ENCODE measurements at regions not wholly inside any gene's neighbourhood (a gene's known extent, or its start where the extent isn't known, plus 50 kb on each side); places are given as distances from the start of the nearest gene placed in this dataset.
"Not testable (repeated sequence)": the region's sequence is repeated elsewhere in the genome, so short reads cannot be mapped to it uniquely, and the experiment has no call there.

- DNase-seq, result peak; percentile 73
Measured at GRCh38 chr12:25615119-25615518, 62.0 kb upstream of the LMNTD1 start.

- DNase-seq, result no peak
Measured at GRCh38 chr12:25616286-25616685, 63.2 kb upstream of the LMNTD1 start.

DNA sequence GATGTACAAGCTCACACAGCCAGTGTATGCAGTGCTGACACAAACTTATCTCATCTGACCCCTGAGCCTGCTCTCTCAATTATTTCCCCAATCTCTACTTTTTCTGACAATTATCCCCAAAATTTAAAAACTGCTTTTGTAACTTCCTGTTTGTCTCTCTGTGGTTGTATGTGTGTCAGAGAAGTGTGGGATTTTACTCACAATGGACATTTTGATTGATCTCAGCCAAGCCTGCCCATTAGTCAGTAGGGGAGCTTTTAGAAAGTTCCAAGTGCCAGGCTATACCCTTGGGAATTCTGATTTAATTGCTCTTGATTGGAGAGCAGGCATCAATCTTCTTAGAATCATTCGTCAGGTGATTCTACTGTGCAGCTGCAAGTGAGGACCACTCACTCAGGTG, 64.9 kb upstream of the LMNTD1 start:
- DNase-seq, result no peak

- DNase-seq, result no peak
Measured at GRCh38 chr12:25623816-25624215, 70.7 kb upstream of the LMNTD1 start.

- DNase-seq, result no peak
Measured at GRCh38 chr12:25625146-25625545, 72.1 kb upstream of the LMNTD1 start.

DNA sequence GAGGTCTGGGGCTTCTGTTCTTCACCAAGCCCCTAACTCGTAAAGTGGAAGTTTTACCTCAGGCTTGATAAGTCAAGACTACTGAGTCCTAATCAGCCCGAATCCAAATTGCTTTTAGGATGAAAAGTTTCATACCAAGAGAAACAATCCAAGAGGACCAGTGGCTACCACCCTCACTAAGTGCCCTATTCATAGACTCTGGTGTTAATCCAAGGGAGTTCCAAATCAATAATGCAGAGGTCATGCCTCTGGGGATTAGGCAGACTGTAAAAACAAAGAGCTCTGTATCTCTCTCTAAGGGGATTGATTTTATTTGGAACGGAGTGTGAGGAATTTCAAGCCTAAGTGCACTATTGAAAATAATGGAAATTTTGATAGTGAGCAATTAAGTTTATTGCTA, 76.3 kb upstream of the LMNTD1 start:
- no peak for DNase-seq

- not testable (repeated sequence) for DNase-seq
Measured at GRCh38 chr12:25630735-25631515, 77.8 kb upstream of the LMNTD1 start.

- DNase-seq, result not testable (repeated sequence)
Measured at GRCh38 chr12:25633149-25633548, 80.1 kb upstream of the LMNTD1 start.

- no peak for DNase-seq
Measured at GRCh38 chr12:25637752-25638151, 84.7 kb upstream of the LMNTD1 start.

GRCh38 chr12:25639406-25639805, 86.3 kb upstream of the LMNTD1 start:
- no peak for DNase-seq

GRCh38 chr12:25644979-25645378, 91.9 kb upstream of the LMNTD1 start:
- DNase-seq, result no peak

DNA sequence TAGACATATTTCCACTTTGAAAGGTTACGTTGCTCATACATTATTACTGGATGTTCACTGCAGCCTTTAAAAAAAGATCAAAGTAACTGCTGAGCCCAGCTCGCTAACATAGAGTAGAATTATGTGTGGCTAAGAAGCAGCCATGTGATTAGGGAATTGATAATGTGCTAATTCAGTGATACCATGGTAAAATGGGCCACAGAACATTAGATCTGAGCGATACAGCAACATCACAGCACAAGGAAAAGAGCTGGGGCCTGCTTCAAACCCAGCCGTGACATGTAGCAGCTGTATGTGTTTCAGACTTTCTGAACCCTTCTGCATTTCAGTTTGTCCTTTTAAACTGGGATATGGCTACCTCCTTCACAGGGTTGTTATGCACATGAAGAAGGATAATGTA, 92.3 kb upstream of the LMNTD1 start:
- no peak for DNase-seq

DNA sequence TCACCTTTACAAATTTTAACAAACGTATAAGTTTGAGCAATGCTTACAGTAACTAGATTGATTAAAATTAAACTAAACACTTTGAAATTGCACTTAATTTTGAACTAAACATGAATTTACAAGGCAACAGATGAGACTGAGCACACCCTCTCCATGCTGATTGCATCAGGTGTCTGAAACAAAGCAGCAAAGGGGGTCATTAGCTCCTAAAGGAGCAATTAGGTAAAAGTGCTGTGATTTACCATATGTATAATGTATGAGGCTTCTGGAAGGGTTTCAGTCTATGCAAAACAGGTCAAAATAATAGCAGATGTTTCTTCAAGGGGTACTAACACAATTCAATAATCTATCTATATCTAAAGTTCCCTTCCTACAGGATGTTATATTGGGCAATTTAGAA, 98.8 kb upstream of the LMNTD1 start:
- no peak for DNase-seq

DNA sequence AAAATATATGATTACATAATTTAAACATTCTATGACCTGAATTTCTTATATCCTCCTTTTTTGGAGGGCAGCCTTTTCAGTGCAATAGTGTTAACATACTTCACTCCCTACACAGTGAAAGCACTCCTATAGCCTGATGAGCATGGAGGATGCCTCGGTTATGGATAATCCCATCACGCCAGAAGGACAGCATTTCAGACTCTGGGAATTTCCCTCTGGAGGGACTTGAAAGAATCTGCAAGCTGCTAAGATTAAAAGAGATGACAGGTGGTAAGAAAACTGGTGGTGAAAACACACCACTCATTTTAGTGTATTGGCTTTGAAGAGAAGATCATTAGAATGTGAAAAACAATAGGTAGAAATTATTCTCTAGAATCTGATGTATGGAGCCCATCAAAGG, 99.3 kb upstream of the LMNTD1 start:
- no peak for DNase-seq

- no peak for DNase-seq
Measured at GRCh38 chr12:25653487-25654175, 100.5 kb upstream of the LMNTD1 start.

GRCh38 chr12:25655702-25656101, 102.6 kb upstream of the LMNTD1 start:
- peak; percentile 81 for DNase-seq

- no peak for DNase-seq
Measured at GRCh38 chr12:25659621-25660020, 106.5 kb upstream of the LMNTD1 start.

DNA sequence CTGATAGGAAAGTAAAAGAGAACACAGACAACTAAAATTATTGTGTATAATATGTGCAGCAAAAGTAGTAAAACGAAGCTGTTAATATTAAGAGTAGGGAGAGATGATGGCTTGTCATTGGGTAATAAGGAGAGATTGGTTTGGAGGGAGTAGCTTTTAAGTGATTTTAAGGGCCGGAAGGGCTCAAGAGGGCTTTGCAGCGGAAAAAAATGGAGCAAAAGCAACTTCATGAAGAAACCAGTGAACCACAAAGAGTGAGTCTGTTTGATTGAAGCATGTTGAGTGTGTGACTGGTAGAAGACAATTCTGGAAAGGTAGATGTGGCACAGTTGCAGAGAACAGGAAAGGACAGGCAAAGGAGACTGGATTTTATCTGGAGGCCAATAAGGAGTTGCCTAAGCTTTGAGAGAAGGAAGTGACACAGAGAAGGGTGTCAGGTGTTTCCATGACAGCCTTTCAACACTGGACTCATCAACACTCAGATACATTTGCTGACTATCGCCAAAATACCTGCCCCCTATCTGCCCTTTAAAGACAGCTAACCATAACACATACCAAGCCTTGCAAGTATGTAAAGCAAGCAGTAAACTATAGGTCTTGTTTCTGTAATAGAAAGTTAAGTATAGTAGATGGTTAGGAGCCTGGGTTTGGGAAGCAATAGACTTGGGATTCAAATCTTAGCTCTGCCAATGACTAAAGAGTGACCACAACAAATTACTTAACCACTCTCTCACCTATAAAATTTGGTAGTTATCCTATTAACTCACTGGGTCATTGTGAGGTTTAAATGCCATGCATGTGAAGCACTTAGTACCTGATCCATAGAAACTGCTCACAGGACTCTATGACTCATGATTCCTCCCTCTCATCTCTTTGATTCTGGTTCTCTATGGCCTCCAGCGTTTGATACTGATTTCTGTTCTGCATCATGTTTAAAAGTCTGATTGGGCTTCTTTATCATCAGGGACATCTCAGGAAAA, 117.3 kb upstream of the LMNTD1 start:
- DNase-seq, result no peak

DNA sequence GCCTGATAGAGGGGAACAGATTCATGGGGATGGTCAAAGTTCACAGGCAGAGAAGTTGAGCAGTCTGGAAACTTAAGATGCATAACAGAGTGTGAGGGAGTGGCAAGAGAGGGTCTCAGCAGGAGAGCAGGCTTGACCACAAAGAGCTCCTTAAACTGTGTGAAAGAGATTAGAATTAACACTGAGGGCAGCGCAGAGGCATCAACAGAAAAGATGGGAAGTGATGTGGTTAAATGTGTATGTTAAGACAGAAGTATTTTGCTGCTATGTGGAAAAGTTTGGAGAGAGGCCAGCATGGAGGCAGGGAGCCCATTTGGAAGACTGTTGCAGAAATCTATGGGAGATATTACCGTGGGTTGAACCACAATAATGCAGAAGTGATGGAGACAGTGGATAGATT, 122.7 kb upstream of the LMNTD1 start:
- DNase-seq, result no peak

DNA sequence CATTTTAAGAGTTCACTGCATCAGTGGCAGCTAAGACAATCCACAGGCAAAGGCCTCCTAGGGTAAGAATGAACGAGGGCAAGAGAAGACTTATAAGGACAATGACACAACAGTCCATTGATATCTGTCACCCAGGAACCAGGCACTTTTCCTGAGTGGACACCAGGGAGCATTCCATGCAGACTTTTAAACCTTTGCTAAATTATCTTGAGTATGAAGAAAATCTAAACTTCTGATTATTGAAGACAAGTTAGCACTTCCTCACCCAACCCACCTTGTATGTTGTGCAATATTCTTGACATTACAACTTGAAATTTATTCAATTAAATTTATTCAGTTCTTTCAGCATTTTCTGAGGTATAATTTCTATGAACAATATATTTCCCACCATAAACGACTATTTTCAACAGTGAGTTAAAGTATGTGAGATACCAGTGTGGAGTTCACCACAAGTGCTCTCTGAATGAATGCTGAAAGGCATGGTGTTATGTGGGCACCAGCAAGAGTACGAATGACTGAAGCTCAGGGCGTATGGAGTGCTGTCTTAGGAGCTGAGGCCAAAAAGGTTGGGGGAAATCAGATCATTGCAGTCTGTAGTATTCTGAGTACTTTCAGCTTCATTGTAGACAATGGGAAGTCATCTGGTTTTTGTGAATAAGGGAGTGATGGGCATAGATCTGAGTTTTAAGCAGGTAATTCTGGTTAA, 124.3 kb upstream of the LMNTD1 start:
- no peak for DNase-seq

DNA sequence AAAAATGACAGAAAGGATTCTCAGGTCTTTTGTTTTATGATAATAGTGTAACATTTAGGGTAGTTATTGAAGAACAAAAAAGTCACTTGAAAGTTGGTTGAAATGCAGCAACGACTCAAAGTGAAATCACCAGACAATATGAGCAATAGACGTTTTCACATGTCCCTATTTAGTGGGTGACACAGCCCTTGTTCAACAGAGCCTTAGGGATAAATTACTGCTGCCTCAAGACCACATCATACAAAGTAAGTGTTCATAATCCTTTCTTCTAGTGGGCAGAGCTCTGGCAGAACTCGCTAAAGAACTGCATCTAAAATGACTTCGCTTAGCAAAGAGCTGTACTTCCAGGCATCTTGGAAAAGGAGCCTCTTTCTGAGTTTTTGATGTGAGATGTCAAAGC, 128.5 kb upstream of the LMNTD1 start:
- DNase-seq, result no peak

- DNase-seq, result no peak
Measured at GRCh38 chr12:25682421-25682820, 129.3 kb upstream of the LMNTD1 start.

DNA sequence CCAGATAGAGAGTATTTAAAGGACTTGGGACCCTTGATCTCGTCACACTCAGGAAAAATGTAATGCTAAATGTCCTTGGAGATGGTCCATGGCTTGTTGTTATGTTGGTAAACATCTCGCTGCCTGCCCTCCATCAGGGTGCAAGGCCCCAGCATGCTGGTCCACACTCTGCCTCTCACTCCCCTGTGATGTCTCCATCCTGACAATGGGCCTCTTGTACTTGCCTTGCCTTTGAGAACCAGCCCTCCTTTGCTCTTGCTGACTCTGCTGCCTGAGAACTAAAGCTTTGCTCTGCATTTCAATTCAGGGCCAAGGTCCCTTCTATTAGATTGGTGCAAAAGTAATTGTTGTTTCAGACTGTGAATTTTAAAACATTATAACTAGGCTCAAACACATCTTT, 131.0 kb upstream of the LMNTD1 start:
- no peak for DNase-seq
